Left lobe of liver (tissue), 2 donors: ENCODE measurements at regions not wholly inside any gene's neighbourhood (a gene's known extent, or its start where the extent isn't known, plus 50 kb on each side); places are given as distances from the start of the nearest gene placed in this dataset.

Experiments used
- ATAC-seq: fragments of 200-7000 bp; cut with Tn5 transposase; one replicate; pipeline ENCODE4 v1.9.1; 2020; ENCODE audit warnings: mild to moderate bottlenecking, moderate library complexity
- DNase-seq: peaks from one replicate; pipeline ENCODE4 v3.0.0-alpha.2; 2020; ENCODE audit warnings: low spot score
- donor health status: DM: no; HTN: no; CAD: no; lungs with moderate emphysema.
- donor health status: DM: no; HTN: yes; CAD: no.

GRCh38 chr15:47411733-47412132 lies 305.6 kb upstream of the SEMA6D start:
- ATAC-seq = no peak
- no peak for DNase-seq

DNA sequence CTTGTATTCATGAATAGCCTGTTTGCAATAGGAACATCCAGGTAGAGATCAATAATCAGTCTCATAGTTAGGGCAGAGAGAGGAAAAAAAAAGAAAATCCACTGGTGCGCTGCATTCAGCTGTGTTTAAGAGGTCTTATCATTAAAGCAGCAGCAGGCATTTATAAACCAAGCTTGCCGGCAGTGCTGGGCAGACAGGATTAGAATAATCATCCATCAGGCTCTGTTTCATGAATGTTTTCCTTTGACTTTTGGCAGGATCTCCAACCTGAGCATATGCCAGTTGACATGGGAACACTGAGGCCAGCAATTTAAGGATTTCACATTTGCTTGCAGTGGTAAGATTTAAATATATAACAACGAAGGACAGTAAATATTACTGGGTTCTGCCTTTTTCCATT lies 305.2 kb upstream of the SEMA6D start:
- ATAC-seq = no peak
- no peak for DNase-seq

GRCh38 chr15:47412802-47413201 lies 304.5 kb upstream of the SEMA6D start:
- ATAC-seq = no peak
- no peak for DNase-seq

GRCh38 chr15:47414207-47414606 lies 303.1 kb upstream of the SEMA6D start:
- ATAC-seq (no peak), DNase-seq (no peak)

DNA sequence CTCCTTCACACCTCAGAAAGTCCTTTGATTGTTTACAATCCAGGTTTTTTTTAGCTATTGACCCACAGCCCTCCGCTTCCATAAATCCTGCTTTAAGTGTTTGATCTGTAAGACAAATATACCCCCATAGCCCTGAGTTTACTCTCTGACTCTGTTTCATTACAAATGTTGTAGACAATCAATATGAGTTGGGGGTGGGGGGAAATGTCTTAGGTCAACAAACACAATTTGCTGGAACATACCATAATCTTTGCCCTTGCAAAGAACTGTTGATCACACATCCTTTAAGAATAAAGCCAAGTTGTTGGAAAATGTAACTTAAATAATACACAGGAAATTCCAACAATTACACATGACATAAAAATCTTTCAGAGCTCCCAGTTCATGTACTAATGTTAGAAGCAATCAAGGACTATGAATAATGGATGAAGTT lies 301.8 kb upstream of the SEMA6D start:
- DNase-seq (no peak), ATAC-seq (no peak)

DNA sequence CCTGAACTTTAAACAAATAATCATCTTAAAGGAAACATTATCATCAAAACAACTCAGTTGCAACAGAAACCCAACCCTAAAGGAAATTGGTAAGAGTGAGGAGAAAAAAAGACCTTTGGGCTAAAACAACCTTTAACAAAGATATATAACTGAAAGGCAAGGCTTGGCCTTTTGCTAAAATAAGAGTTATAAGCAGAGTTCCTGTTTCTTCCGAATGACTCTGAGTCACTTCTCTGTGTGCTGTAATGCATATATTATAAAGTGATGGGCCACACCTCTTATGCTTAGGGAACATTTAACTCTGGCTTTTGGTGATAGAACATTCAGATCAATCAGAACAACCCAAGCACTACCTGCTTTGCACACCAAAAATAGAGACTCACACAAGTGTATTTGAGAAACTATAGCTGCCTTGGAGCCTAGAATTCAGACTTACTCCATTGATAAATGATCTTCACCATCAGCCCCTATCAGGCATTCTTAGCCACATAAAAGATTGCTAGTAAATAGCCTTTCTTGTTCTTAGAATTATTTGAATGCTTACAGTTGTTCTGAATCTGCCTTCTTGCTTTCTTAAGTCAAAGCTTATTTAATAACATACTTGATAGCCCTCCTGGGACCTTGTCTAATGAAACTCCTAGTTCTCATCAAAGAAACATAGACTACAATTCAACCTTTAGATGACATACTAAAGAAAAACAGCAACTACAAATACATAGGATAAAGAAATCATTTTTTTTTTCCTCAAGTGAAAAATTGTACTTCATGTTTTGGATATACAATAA lies 294.2 kb upstream of the SEMA6D start:
- ATAC-seq = no peak
- no peak for DNase-seq

DNA sequence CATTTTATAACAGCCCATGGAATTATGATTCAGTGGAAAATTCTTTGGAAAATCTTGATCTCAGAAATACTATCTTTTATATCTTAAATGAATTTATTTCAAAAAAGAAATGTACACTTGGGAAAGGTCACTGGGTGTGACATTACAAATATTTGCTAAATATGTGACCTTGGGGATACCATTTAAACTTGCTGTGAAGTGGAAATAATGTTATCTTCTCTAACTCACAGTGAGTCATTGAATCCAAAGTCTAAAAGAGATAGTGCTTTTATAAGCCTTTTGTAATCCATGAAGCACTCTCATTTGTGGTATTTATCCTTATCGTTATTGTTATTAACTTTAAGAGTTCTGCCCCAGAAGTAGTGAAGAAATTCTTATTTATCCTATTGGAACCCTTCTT lies 289.8 kb upstream of the SEMA6D start:
- no peak for DNase-seq
- no peak for ATAC-seq

- ATAC-seq = no peak
- no peak for DNase-seq
Observed at GRCh38 chr15:47429376-47429775, 287.9 kb upstream of the SEMA6D start.

DNA sequence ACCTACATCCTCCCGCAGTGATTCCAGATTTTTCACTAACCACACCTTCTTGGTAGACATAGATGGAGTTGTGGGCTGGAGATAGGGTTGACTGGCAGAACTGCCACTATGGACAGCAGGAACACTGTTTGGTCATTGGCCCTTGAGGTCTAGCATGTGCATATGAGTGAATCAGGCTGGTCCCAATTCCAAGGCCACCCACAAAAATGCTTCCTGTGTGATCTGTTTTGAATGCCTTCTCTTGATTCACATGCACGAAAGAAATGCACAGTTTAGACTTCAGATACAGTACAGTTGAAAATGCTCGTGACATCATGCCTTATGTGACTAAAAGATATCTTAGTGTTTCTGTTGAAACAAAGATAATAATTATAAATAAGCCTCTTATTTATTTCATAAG lies 285.8 kb upstream of the SEMA6D start:
- no peak for DNase-seq
- ATAC-seq = no peak

DNA sequence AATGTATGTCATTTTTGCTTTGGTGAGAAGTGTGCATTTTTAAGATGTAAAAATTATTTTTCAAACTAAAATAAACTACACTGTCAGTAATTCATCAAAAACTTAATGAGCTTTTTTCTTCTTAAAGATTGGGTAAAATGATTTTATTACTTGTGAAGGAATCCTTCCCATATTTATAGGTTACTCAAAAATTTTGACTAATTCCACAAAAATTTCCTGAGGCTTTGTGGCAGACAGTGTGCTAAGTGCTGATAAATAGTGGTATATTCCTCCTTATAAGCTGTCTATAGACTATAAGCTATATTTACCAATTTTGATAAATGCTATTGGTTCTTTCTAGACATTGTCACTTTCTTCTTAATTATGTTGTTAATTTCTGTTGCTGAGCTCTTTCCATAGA lies 284.5 kb upstream of the SEMA6D start:
- ATAC-seq = no peak
- DNase-seq = no peak

DNA sequence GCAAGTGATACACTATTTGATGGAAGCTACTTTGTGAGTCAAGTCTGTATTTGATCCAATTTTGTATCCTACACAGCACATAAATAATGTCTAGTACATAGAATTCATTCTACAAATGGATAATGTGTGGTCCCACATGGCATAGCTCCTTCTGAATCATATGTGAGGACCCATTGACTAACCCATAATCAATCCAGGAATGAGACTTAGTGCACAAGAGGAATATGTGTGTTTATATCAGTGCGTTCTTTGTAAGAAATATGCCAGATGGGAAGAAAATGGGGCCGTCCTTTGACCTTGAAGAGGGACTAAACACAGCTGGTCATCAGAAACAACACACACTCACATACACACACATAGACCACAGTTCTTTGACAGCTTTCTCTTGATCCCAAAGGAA lies 282.7 kb upstream of the SEMA6D start:
- no peak for ATAC-seq
- no peak for DNase-seq

DNA sequence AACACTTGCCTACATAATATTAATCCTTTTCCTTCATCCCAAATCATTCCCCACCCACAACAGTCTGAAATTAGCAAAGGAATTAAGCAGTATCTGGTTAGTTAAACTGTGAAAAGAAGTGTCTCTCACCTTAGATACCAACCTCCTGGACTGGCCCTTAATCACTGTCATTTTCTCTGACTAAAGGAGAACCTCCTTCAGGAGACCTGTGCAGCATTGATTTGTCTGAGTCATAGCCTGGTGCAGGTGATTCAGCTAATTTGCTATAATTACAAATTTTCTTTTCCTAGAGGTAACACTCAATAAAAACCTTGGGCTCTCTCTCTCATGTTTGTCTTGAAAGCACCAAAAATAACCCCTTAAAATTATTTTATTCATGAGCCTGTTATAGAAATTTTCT lies 279.8 kb upstream of the SEMA6D start:
- ATAC-seq = no peak
- no peak for DNase-seq

DNA sequence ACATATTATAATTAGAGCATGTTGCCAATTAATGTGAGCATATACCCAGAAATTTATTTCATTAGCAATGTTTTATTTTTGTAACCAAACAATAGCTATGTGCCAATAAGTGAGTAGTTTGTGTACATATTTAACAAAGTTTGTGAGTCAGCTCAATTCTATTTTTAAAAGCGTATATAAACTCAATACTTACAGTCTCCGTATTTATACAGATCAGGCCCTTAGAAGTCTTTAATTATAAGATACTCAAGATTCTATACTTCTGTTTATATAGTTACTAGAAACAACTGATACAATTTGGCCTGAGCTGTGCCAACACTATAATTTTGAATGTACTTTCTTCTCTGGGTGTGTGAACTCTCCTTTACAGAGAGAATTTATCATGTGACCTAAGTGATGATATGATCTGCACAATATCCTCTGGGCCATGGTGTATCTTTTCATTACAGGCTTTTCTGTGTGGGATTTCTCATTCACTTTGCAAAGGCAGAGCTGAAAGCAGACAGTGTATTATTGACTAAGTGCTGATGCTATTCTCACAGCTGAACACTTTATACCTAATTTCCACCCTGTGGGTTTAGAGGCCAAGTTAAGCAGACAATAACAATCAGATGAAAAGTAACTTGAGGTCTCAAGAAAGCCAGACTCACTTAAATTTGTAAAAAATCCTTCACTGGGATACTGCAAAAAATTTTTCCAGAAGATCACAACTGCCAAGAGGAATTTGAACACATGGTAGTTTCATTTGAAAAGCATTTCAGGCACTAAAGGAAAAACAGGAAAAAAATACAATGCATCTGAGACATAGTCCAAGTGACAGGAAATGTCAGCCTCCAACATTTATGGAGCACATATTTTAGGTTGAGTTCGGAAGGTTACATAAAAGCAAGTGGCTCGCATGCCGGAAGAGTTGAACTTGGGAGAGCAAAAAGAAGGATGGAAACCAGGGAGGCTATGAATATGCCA lies 277.9 kb upstream of the SEMA6D start:
- ATAC-seq = no peak
- DNase-seq = no peak

DNA sequence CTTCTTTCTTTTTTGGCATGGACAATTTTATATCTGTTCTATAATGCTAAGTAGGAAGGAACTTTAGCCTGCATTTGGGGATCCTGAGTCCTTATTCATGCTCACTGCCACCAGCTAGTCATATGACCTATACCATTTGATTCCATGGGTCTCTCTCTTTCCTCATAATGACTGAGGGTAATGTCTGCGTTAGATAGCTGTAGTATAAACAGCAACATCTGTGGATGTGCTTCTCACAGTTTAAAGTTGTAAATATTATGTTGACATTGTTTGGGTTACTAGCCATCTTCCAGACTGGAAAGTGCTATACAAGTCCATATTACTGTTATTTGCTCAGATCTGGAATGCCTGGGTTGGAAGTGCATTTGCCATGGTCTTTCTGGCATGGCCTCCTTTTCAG lies 274.9 kb upstream of the SEMA6D start:
- DNase-seq (no peak), ATAC-seq (no peak)

GRCh38 chr15:47443839-47444238 lies 273.5 kb upstream of the SEMA6D start:
- DNase-seq (no peak), ATAC-seq (no peak)

DNA sequence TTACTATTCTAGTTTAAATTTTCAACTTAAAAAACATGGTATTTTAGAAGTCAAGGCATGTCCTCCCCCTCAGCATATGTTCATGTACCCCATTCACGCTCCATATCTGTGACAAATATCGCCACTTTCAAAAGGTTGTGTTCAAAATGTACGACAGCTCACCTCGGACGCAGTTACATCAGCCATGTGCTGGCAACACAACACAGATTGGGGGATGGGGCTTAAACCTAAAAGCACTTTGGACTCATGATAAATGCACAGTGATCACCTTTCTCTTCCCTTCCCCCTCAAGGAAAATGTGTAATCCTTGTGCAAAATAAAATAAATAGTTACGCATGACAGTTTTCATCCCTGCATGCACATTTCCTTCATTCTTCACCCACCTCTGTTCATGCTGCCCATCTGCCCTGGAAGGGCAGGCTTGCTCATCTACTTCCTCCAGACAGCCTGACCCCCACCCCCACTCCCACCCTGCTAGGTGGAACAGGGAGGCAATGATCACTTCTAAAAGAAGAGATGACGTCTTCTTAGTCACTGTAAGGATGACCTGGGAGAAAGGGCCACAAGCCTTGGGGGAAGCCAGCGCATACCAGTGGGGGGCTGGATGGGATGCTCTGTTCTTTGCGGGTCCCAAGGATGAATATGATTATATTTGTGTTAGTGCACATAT lies 271.4 kb upstream of the SEMA6D start:
- DNase-seq (no peak), ATAC-seq (no peak)

- ATAC-seq (no peak), DNase-seq (no peak)
Observed at GRCh38 chr15:47460795-47461573, 256.3 kb upstream of the SEMA6D start.

DNA sequence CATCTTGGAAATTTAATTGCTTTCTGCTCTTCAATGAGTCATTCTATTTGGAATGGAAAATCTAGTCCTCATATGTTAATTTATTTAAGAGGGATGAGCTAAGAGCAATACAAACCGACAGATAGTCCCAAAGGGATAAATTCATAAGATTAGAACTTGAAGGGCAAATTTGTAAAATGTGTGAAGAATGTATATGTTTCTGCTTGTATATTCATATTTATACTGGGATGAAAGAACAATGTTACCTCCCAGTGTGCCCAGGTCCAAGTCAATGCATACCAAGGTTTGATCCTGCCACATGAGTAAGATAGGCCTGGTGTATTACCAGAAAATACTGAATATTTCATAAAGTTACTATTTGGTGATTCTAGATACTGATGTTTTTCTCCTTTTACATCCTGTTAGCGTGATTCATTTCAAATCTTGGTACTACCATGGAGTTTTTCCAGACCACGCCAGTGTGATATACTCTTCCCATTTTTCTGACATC lies 255.6 kb upstream of the SEMA6D start:
- DNase-seq = no peak
- ATAC-seq = no peak

DNA sequence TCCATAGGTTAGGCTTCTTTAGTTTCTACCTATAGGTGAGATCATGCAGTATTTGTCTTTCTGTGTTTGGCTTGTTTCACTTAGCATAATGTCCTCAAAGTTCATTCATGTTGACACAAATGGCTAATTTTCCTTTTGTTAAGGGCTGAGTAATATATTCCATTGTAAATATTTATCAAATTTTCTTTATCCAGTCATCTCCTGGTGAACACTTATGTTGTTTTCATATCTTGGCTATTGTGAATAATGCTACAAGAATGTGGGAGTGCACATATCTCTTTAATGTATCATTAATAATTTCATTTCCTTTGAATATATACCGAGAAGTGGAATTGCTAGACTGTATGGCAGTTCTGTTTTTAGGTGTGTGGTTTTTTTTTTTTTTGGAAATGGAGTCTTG lies 250.9 kb upstream of the SEMA6D start:
- DNase-seq (no peak), ATAC-seq (no peak)

DNA sequence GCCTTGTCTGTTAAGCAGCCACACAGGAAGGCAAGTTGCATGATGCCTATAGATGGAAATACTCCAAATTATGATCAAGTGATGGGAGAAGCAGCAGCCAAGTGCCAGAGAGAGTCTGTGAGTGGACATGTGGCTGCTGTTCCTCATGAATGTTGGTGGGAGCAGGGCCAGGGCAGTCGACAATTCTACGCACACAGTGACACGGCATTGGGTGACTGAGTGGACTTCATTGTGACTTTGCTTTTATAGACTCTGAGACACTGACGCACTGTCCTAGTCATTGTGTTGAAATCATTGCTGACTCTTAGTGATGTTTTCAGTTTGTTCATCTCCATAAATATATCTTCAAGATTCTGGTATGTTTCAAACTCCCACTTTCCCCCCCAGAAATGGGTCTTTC lies 246.3 kb upstream of the SEMA6D start:
- no peak for DNase-seq
- ATAC-seq = no peak
